ENCODE measurements at regions not wholly inside any gene's neighbourhood (a gene's known extent, or its start where the extent isn't known, plus 50 kb on each side); places are given as distances from the start of the nearest gene placed in this dataset.

- TF ChIP-seq CTCF (conservative IDR thresholded peaks at IDR 0.05; ENCODE audit: low read length): no peak
- no peak overlapping the region for H3K4me3 ChIP-seq (ENCODE audit: low read length)
- no peak for DNase-seq (ENCODE audit: low read depth)
Measured at GRCh38 chr4:82036181-82036580, 337.6 kb downstream of the HNRNPD start.

- no peak for DNase-seq (ENCODE audit: low read depth)
- no peak for TF ChIP-seq CTCF (conservative IDR thresholded peaks at IDR 0.05; ENCODE audit: low read length)
- H3K4me3 ChIP-seq (ENCODE audit: low read length): no peak overlapping the region
Measured at GRCh38 chr4:82034878-82035277, 338.9 kb downstream of the HNRNPD start.

- DNase-seq (ENCODE audit: low read depth): no peak
- no peak for TF ChIP-seq CTCF (conservative IDR thresholded peaks at IDR 0.05; ENCODE audit: low read length)
- no peak overlapping the region for H3K4me3 ChIP-seq (ENCODE audit: low read length)
Measured at GRCh38 chr4:82033862-82034261, 339.9 kb downstream of the HNRNPD start.

GRCh38 chr4:82031376-82031927, 342.3 kb downstream of the HNRNPD start:
- no peak for DNase-seq (ENCODE audit: low read depth)
- no peak for TF ChIP-seq CTCF (conservative IDR thresholded peaks at IDR 0.05; ENCODE audit: low read length)
- H3K4me3 ChIP-seq (ENCODE audit: low read length): no peak overlapping the region

GRCh38 chr4:82017680-82018079, 356.1 kb downstream of the HNRNPD start:
- H3K4me3 ChIP-seq (ENCODE audit: low read length): no peak overlapping the region
- no peak for TF ChIP-seq CTCF (conservative IDR thresholded peaks at IDR 0.05; ENCODE audit: low read length)
- DNase-seq (ENCODE audit: low read depth): peak; percentile 9

- no peak for DNase-seq (ENCODE audit: low read depth)
- no peak overlapping the region for H3K4me3 ChIP-seq (ENCODE audit: low read length)
- no peak for TF ChIP-seq CTCF (conservative IDR thresholded peaks at IDR 0.05; ENCODE audit: low read length)
Measured at GRCh38 chr4:82005158-82005557, 368.6 kb downstream of the HNRNPD start.

- TF ChIP-seq CTCF (conservative IDR thresholded peaks at IDR 0.05; ENCODE audit: low read length): no peak
Measured at GRCh38 chr4:81997313-81997712, 376.5 kb downstream of the HNRNPD start.

More at GRCh38 chr4:81997313-81997712, 376.5 kb downstream of the HNRNPD start:
- no peak for DNase-seq (ENCODE audit: low read depth)
- no peak overlapping the region for H3K4me3 ChIP-seq (ENCODE audit: low read length)

Data from AG10803 (cell line).